ENCODE measurements at regions not wholly inside any gene's neighbourhood (a gene's known extent, or its start where the extent isn't known, plus 50 kb on each side); places are given as distances from the start of the nearest gene placed in this dataset.

GRCh38 chr2:181362561-181362960, 94.6 kb upstream of the ITGA4 start:
- intact Hi-C loops (cut with DNase I), result no loop called here
- H3K4me1 ChIP-seq (ENCODE audit: insufficient read depth), result no peaks in the 10 kb centered on the region
- no peak overlapping the region for H3K4me3 ChIP-seq

GRCh38 chr2:181363164-181363563, 94.0 kb upstream of the ITGA4 start:
- intact Hi-C loops (cut with DNase I), result no loop called here
- DNase-seq, result no peak
- Histone ChIP-seq H3K36me3 (no peaks in the 10 kb centered on the region), H3K9me3 (no peaks in the 10 kb centered on the region), H3K27ac (no peak overlapping the region), H3K4me3 (no peak overlapping the region), H3K27me3 (no peaks in the 10 kb centered on the region), H3K4me1 (ENCODE audit: insufficient read depth) (no peaks in the 10 kb centered on the region)
- TF ChIP-seq EP300 (IDR thresholded peaks at IDR 0.05), result no peak
- no peak for TF ChIP-seq POLR2A (IDR thresholded peaks at IDR 0.05)
- TF ChIP-seq CTCF (IDR thresholded peaks at IDR 0.05), result no peak

More at GRCh38 chr2:181362561-181362960, 94.6 kb upstream of the ITGA4 start:
- Histone ChIP-seq H3K36me3 (no peaks in the 10 kb centered on the region), H3K27me3 (no peaks in the 10 kb centered on the region), H3K27ac (no peak overlapping the region), H3K9me3 (no peaks in the 10 kb centered on the region)
- TF ChIP-seq CTCF (IDR thresholded peaks at IDR 0.05) (no peak), EP300 (IDR thresholded peaks at IDR 0.05) (no peak), POLR2A (IDR thresholded peaks at IDR 0.05) (no peak)
- DNase-seq, result no peak
- WGBS, 3 donors, result 86 to 92% (median 89%) methylated on average over 3 of the region's 3 CpGs

GRCh38 chr2:181364492-181365170, 92.6 kb upstream of the ITGA4 start:
- Histone ChIP-seq H3K36me3 (no peaks in the 10 kb centered on the region), H3K27ac (no peak overlapping the region), H3K9me3 (no peaks in the 10 kb centered on the region), H3K4me1 (ENCODE audit: insufficient read depth) (no peaks in the 10 kb centered on the region), H3K27me3 (no peaks in the 10 kb centered on the region), H3K4me3 (no peak overlapping the region)
- intact Hi-C loops (cut with DNase I), result no loop called here
- TF ChIP-seq CTCF (IDR thresholded peaks at IDR 0.05) (no peak), EP300 (IDR thresholded peaks at IDR 0.05) (no peak), POLR2A (IDR thresholded peaks at IDR 0.05) (no peak)
- 81 to 83% (median 83%) methylated on average over 8 of the region's 8 CpGs for WGBS, 3 donors
- DNase-seq, result no peak

- Histone ChIP-seq H3K9me3 (no peaks in the 10 kb centered on the region), H3K4me1 (ENCODE audit: insufficient read depth) (no peaks in the 10 kb centered on the region), H3K36me3 (no peaks in the 10 kb centered on the region), H3K27ac (no peak overlapping the region), H3K4me3 (no peak overlapping the region), H3K27me3 (no peaks in the 10 kb centered on the region)
- 86 to 87% (median 86%) methylated on average over 4 of the region's 4 CpGs for WGBS, 3 donors
- no peak for TF ChIP-seq CTCF (IDR thresholded peaks at IDR 0.05)
- TF ChIP-seq POLR2A (IDR thresholded peaks at IDR 0.05), result no peak
- TF ChIP-seq EP300 (IDR thresholded peaks at IDR 0.05), result no peak
- no peak for DNase-seq
- intact Hi-C loops (cut with DNase I), result no loop called here
Observed at GRCh38 chr2:181366675-181367175, 90.5 kb upstream of the ITGA4 start.
